ENCODE measurements at regions not wholly inside any gene's neighbourhood (a gene's known extent, or its start where the extent isn't known, plus 50 kb on each side); places are given as distances from the start of the nearest gene placed in this dataset.
A peak's percentile ranks its signal among the peaks of the same experiment; 100 is the strongest.

DNA sequence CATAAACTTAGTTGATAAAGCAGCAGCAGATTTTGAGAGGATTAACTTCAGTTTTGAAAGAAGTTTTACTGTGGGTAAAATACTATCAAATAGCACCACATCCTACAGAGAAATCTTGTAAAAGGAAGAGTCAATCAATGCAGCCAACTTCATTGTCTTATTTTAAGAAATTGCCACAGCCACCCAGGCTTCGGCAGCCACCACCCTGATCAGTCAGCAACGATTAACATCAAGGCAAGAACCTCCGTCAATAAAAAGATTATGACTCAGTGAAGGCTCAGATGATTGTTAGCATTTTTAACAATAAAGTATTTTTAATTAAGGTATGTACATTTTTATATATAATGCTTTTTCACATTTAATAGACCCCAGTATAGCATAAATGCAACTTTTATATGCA, 122.3 kb upstream of the NR4A3 start:
- TF ChIP-seq, protein P1, sequence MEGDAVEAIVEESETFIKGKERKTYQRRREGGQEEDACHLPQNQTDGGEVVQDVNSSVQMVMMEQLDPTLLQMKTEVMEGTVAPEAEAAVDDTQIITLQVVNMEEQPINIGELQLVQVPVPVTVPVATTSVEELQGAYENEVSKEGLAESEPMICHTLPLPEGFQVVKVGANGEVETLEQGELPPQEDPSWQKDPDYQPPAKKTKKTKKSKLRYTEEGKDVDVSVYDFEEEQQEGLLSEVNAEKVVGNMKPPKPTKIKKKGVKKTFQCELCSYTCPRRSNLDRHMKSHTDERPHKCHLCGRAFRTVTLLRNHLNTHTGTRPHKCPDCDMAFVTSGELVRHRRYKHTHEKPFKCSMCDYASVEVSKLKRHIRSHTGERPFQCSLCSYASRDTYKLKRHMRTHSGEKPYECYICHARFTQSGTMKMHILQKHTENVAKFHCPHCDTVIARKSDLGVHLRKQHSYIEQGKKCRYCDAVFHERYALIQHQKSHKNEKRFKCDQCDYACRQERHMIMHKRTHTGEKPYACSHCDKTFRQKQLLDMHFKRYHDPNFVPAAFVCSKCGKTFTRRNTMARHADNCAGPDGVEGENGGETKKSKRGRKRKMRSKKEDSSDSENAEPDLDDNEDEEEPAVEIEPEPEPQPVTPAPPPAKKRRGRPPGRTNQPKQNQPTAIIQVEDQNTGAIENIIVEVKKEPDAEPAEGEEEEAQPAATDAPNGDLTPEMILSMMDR (IDR thresholded peaks at IDR 0.05; ENCODE audit: low read depth, low read length), result no peak
- DNase-seq (ENCODE audit: extremely low read depth, low read depth), result no peak

DNA sequence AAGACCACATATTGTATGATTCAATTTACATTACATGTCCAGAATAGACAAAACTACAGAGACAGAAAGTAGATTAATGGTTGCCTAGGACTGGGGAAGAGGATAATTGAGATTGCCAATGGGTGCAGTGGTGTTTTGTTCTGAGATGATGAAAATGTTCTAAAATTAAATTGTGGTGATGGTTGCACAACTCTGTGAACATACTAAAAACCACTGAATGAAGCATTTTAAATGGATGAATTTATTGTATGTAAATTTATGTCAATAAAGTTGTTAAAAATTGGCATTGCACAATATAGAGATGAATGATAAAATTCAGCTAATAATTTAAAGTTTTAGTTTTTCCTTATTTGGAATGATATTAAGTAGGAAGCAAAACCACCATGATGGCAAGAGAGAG, 109.5 kb upstream of the NR4A3 start:
- TF ChIP-seq, protein P1 (IDR thresholded peaks at IDR 0.05; ENCODE audit: low read depth, low read length), result no peak
- no peak for DNase-seq (ENCODE audit: extremely low read depth, low read depth)

DNA sequence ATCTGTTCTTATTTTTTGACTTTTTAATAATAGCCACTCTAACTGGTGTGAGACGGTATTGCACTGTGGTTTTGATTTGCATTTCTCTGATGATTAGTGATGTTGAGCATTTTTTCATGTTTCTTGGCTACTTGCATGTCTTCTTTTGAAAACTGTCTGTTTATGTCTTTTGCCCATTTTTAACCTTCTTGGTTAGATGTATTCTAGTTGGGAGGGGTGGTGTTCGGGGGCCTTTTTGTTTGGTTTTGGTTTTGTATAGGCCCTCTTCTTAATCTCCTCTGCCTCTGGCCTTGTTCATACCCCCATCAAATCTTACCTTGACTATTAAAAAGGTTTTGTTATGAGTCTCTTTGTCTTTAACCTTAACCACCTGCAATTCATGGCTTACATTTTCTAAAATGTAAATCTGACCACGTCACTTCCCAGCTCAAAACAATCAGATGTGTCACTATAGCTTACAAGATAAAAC, 107.8 kb upstream of the NR4A3 start:
- DNase-seq (ENCODE audit: extremely low read depth, low read depth), result no peak
- TF ChIP-seq, protein P1 (IDR thresholded peaks at IDR 0.05; ENCODE audit: low read depth, low read length), result no peak

DNA sequence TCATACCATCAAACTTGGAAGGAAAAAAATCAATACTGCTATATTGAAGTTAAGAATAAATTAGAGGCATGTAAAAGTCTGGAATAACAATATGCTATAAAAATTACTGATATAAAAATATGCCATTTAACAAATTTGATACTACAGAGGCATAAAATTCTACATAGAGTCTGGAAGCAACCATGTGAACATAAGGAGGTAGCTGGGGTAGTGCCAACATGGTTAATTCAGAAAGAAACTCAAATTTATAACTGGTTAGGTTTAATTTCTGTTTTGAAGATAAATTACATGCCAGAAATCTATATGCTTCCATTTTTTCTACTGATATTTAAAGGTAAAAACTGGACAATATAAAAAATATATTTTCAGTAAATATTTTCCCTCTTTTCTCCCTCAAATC, 103.1 kb upstream of the NR4A3 start:
- no peak for DNase-seq (ENCODE audit: extremely low read depth, low read depth)
- TF ChIP-seq, protein P1 (IDR thresholded peaks at IDR 0.05; ENCODE audit: low read depth, low read length), result no peak

GRCh38 chr9:99720455-99721050, 101.1 kb upstream of the NR4A3 start:
- TF ChIP-seq, protein P1 (IDR thresholded peaks at IDR 0.05; ENCODE audit: low read depth, low read length), result no peak
- DNase-seq (ENCODE audit: extremely low read depth, low read depth), result peak; percentile 16

- TF ChIP-seq, protein P1 (IDR thresholded peaks at IDR 0.05; ENCODE audit: low read depth, low read length), result no peak
- DNase-seq (ENCODE audit: extremely low read depth, low read depth), result no peak
Observed at GRCh38 chr9:99721898-99722297, 99.8 kb upstream of the NR4A3 start.

DNA sequence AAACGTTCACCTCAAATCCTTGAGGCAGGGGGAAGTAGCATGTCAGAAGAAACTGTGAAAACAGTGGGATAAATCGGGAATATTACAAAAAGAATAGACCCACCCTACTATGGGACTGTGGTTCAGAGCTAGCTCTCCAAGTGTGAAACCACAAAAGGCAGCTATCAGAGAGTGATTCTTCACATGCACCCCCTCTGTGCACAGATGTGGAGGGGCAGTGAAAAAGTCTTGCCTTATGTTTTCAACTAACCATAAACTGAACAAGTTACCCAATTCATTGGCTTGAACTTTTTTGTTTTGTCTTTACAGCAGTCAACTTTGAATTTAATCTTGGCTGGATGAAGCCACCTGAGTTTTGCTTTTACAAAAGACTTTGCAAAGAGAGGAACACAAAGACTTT, 98.8 kb upstream of the NR4A3 start:
- DNase-seq (ENCODE audit: extremely low read depth, low read depth), result no peak

More for the DNA sequence above, 98.8 kb upstream of the NR4A3 start:
- TF ChIP-seq, protein P1 (IDR thresholded peaks at IDR 0.05; ENCODE audit: low read depth, low read length), result no peak
